Neural cell (in vitro differentiated cells): ENCODE measurements at regions not wholly inside any gene's neighbourhood (a gene's known extent, or its start where the extent isn't known, plus 50 kb on each side); places are given as distances from the start of the nearest gene placed in this dataset.

ENCODE experiments used
- CTCF ChIP-seq: fragments of 450-650 bp; IDR thresholded peaks from 2 replicates; pipeline ENCODE4 v1.5.1; 2014; ENCODE audit warnings: antibody characterized with exemption, mild to moderate bottlenecking, moderate library complexity; ENCODE audit not compliant: poor library complexity, severe bottlenecking
- EP300 ChIP-seq: fragments of 450-650 bp; conservative IDR thresholded peaks from 2 replicates; pipeline ENCODE4 v1.6.1; 2014; ENCODE audit warnings: antibody characterized with exemption, mild to moderate bottlenecking, moderate library complexity; ENCODE audit not compliant: poor library complexity, severe bottlenecking
- EZH2 ChIP-seq: fragments of 200-600, 300-800 bp; shearing (Covaris generic), sonication (generic); IDR thresholded peaks from 2 replicates; pipeline ENCODE4 v1.6.1; 2014; ENCODE audit warnings: antibody characterized with exemption, low read length, borderline replicate concordance, mild to moderate bottlenecking; ENCODE audit not compliant: insufficient read depth, poor library complexity, severe bottlenecking
- POLR2AphosphoS5 ChIP-seq: IDR thresholded peaks from 2 replicates; pipeline ENCODE4 v1.6.1; 2012
- SMC3 ChIP-seq: fragments of 450-650 bp; conservative IDR thresholded peaks from 2 replicates; pipeline ENCODE4 v1.6.1; 2014; ENCODE audit warnings: antibody characterized with exemption, mild to moderate bottlenecking, moderate library complexity; ENCODE audit not compliant: poor library complexity
- TAF1 ChIP-seq: IDR thresholded peaks from 2 replicates; pipeline ENCODE4 v1.6.1; 2012; ENCODE audit warnings: low read depth

- TF ChIP-seq TAF1: no peak
- no peak for TF ChIP-seq CTCF
- no peak for TF ChIP-seq POLR2AphosphoS5
- no peak for TF ChIP-seq EP300
- TF ChIP-seq EZH2: no peak
- no peak for TF ChIP-seq SMC3
Measured at GRCh38 chr4:63894161-63894560, 515.1 kb downstream of the TECRL start.
